ENCODE measurements at regions not wholly inside any gene's neighbourhood (a gene's known extent, or its start where the extent isn't known, plus 50 kb on each side); places are given as distances from the start of the nearest gene placed in this dataset.

GRCh38 chr6:106885679-106886078 is 88.8 kb downstream of the CD24 start:
- intact Hi-C loops (cut with micrococcal nuclease), result no loop called here
- Histone ChIP-seq H3K27ac (replicated peaks) (no peak overlapping the region), H3K4me3 (no peak overlapping the region), H3K27me3 (ENCODE audit: low read depth) (peaks cover 39% of the 10 kb centered on the region), H3K4me1 (no peaks in the 10 kb centered on the region), H3K36me3 (no peaks in the 10 kb centered on the region), H3K9me3 (replicated peaks) (no peaks in the 10 kb centered on the region)
- no peak for DNase-seq
- TF ChIP-seq, protein P1, sequence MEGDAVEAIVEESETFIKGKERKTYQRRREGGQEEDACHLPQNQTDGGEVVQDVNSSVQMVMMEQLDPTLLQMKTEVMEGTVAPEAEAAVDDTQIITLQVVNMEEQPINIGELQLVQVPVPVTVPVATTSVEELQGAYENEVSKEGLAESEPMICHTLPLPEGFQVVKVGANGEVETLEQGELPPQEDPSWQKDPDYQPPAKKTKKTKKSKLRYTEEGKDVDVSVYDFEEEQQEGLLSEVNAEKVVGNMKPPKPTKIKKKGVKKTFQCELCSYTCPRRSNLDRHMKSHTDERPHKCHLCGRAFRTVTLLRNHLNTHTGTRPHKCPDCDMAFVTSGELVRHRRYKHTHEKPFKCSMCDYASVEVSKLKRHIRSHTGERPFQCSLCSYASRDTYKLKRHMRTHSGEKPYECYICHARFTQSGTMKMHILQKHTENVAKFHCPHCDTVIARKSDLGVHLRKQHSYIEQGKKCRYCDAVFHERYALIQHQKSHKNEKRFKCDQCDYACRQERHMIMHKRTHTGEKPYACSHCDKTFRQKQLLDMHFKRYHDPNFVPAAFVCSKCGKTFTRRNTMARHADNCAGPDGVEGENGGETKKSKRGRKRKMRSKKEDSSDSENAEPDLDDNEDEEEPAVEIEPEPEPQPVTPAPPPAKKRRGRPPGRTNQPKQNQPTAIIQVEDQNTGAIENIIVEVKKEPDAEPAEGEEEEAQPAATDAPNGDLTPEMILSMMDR (IDR thresholded peaks at IDR 0.05; ENCODE audit: borderline replicate concordance), result no peak

- H3K4me3 ChIP-seq, result no peak overlapping the region
- peaks cover 31% of the 10 kb centered on the region for H3K27me3 ChIP-seq (ENCODE audit: low read depth)
- DNase-seq, result no peak
- no peaks in the 10 kb centered on the region for H3K36me3 ChIP-seq
- no peaks in the 10 kb centered on the region for H3K4me1 ChIP-seq
- H3K27ac ChIP-seq (replicated peaks), result no peak overlapping the region
- intact Hi-C loops (cut with micrococcal nuclease), result no loop called here
- TF ChIP-seq, protein P1 (IDR thresholded peaks at IDR 0.05; ENCODE audit: borderline replicate concordance), result no peak
- no peaks in the 10 kb centered on the region for H3K9me3 ChIP-seq (replicated peaks)
Measured at GRCh38 chr6:106884576-106884975, 90.0 kb downstream of the CD24 start.

- DNase-seq, result no peak
- TF ChIP-seq, protein P1 (IDR thresholded peaks at IDR 0.05; ENCODE audit: borderline replicate concordance), result no peak
- peaks cover 29% of the 10 kb centered on the region for H3K27me3 ChIP-seq (ENCODE audit: low read depth)
- H3K36me3 ChIP-seq, result no peaks in the 10 kb centered on the region
- H3K27ac ChIP-seq (replicated peaks), result no peak overlapping the region
- no peaks in the 10 kb centered on the region for H3K9me3 ChIP-seq (replicated peaks)
- H3K4me3 ChIP-seq, result no peak overlapping the region
- H3K4me1 ChIP-seq, result no peaks in the 10 kb centered on the region
- intact Hi-C loops (cut with micrococcal nuclease), result no loop called here
Measured at GRCh38 chr6:106883808-106884262, 90.7 kb downstream of the CD24 start.

GRCh38 chr6:106882601-106883518 is 91.7 kb downstream of the CD24 start:
- DNase-seq, result no peak
- no peaks in the 10 kb centered on the region for H3K9me3 ChIP-seq (replicated peaks)
- H3K36me3 ChIP-seq, result no peaks in the 10 kb centered on the region
- no peaks in the 10 kb centered on the region for H3K4me1 ChIP-seq
- peaks cover 20% of the 10 kb centered on the region for H3K27me3 ChIP-seq (ENCODE audit: low read depth)
- no peak overlapping the region for H3K4me3 ChIP-seq
- TF ChIP-seq, protein P1 (IDR thresholded peaks at IDR 0.05; ENCODE audit: borderline replicate concordance), result no peak
- intact Hi-C loops (cut with micrococcal nuclease), result no loop called here
- H3K27ac ChIP-seq (replicated peaks), result no peak overlapping the region

DNA sequence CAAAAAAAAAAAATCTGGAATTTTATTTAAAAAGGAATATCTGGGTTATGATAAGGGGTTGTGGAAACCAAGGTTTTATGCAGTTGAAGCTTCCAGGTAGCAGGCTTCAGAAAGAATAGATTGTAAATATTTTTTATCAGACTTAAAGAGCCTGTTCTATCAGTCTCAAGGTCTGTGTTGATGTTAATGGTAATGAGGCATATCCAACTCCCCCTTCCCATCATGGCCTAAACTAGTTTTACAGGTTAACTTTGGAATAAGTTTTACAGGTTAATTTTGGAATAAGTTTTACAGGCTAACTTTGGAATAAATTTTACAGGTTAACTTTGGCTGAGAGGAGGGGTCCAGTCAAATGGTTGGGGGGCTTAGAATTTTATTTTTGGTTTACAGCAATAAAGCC is 92.4 kb downstream of the CD24 start:
- intact Hi-C loops (cut with micrococcal nuclease), result no loop called here
- Histone ChIP-seq H3K4me3 (no peak overlapping the region), H3K9me3 (replicated peaks) (no peaks in the 10 kb centered on the region), H3K36me3 (no peaks in the 10 kb centered on the region), H3K27ac (replicated peaks) (no peak overlapping the region), H3K4me1 (no peaks in the 10 kb centered on the region), H3K27me3 (ENCODE audit: low read depth) (peaks cover 19% of the 10 kb centered on the region)
- TF ChIP-seq, protein P1 (IDR thresholded peaks at IDR 0.05; ENCODE audit: borderline replicate concordance), result no peak
- no peak for DNase-seq

Measured in left ventricle myocardium inferior (tissue), 1 donor.